A549 (cell line): ENCODE measurements at regions not wholly inside any gene's neighbourhood (a gene's known extent, or its start where the extent isn't known, plus 50 kb on each side); places are given as distances from the start of the nearest gene placed in this dataset.

Experiments
- ATAC-seq, 2 experiments: fragments of 200-7000 bp in 1 of 2; fragments of >200 bp in 1 of 2; cut with Nextera tagmentation in 1 of 2; cut with Tn5 transposase in 1 of 2; 3 replicates each; pipeline versions ENCODE4 v1.8.0 to v1.9.1; 2018 to 2020; ENCODE audit warnings: mild to moderate bottlenecking in 1 of 2, moderate library complexity in 1 of 2
- CTCF ChIA-PET: fragments of 300-600 bp; sonication (Branson Sonifier 250); formaldehyde crosslinking; extraction: SDS; loops from one replicate; lab custom pipeline; 2021; ENCODE audit warnings: antibody characterized with exemption, inconsistent platforms; lab: Yijun Ruan, JAX
- POLR2A ChIA-PET: fragments of 350-600 bp; formaldehyde crosslinking; extraction: SDS; loops from one replicate; lab custom pipeline; 2021; ENCODE audit warnings: antibody characterized with exemption, inconsistent platforms; lab: Yijun Ruan, JAX
- DNase-seq, 2 experiments: peaks; one replicate each; pipeline versions ENCODE4 v3.0.0 to v3.0.0-alpha.2; 2011 to 2016; ENCODE audit warnings: low read depth in 1 of 2, low spot score in 1 of 2
- FAIRE-seq: peaks from 2 replicates; lab custom pipeline; 2011; peaks lifted over from hg19 to GRCh38; lab: Jason Lieb, UNC
- H3K27ac ChIP-seq, 2 experiments: fragments of >200 bp; sonication (Bioruptor Twin); formaldehyde crosslinking; 3 replicates each; pipeline ENCODE4 v1.5.1; 2016 to 2017
- H3K4me1 ChIP-seq: fragments of >200 bp; sonication (Bioruptor Twin); formaldehyde crosslinking; 3 replicates; pipeline ENCODE4 v1.6.1; 2016
- H3K4me2 ChIP-seq: fragments of >200 bp; sonication (Bioruptor Twin); formaldehyde crosslinking; 3 replicates; pipeline ENCODE4 v1.6.1; 2016
- H3K4me3 ChIP-seq: fragments of >200 bp; sonication (Bioruptor Twin); formaldehyde crosslinking; 3 replicates; pipeline ENCODE4 v1.5.1; 2016
- H3K9me3 ChIP-seq: fragments of >200 bp; sonication (Bioruptor Twin); formaldehyde crosslinking; 3 replicates; pipeline ENCODE4 v1.6.1; 2016
- ATOH8 ChIP-seq: fragments of 250-450 bp; sonication (Bioruptor Pico); IDR thresholded peaks from 2 replicates; pipeline ENCODE4 v1.5.0; 2020; ENCODE audit warnings: low read depth, mild to moderate bottlenecking, moderate library complexity
- CBX8 ChIP-seq: fragments of 200-600 bp; sonication (generic); IDR thresholded peaks from 2 replicates; pipeline ENCODE4 v1.6.1; 2016
- E2F6 ChIP-seq: IDR thresholded peaks from 2 replicates; pipeline ENCODE4 v1.6.1; 2012; ENCODE audit warnings: low read depth, borderline replicate concordance
- EHMT2 ChIP-seq: fragments of 200-600 bp; sonication (generic); IDR thresholded peaks from 2 replicates; pipeline ENCODE4 v1.6.1; 2016; ENCODE audit warnings: antibody characterized with exemption, low read depth, mild to moderate bottlenecking, moderate library complexity
- ELK1 ChIP-seq: fragments of 150-350 bp; IDR thresholded peaks from 2 replicates; pipeline ENCODE4 v1.6.1; 2014; ENCODE audit warnings: low read depth, mild to moderate bottlenecking, low read length
- FOSB ChIP-seq: fragments of 250-450 bp; sonication (Bioruptor Pico); IDR thresholded peaks from 2 replicates; pipeline ENCODE4 v1.5.0; 2020; ENCODE audit warnings: mild to moderate bottlenecking, moderate library complexity
- GATA3 ChIP-seq: IDR thresholded peaks from 2 replicates; pipeline ENCODE4 v1.6.1; 2012; ENCODE audit warnings: borderline replicate concordance
- HDAC2 ChIP-seq: fragments of 200-600 bp; sonication (generic); IDR thresholded peaks from 2 replicates; pipeline ENCODE4 v1.6.1; 2016
- HOXB5 ChIP-seq: fragments of 250-450 bp; sonication (Bioruptor Pico); IDR thresholded peaks from 2 replicates; pipeline ENCODE4 v1.5.0; 2020; ENCODE audit warnings: mild to moderate bottlenecking, moderate library complexity
- JUN ChIP-seq, 2 experiments: fragments of >200 bp; sonication (Bioruptor Twin); formaldehyde crosslinking; IDR thresholded peaks; 2 replicates in 1 of 2; 3 replicates in 1 of 2; pipeline ENCODE4 v1.6.1; 2016 to 2017
- KDM5A ChIP-seq: fragments of 200-600 bp; sonication (generic); IDR thresholded peaks from 2 replicates; pipeline ENCODE4 v1.6.1; 2016; ENCODE audit warnings: antibody characterized with exemption, mild to moderate bottlenecking
- PBX3 ChIP-seq: IDR thresholded peaks from 2 replicates; pipeline ENCODE4 v1.6.1; 2012
- POLR2A ChIP-seq: IDR thresholded peaks from 2 replicates; pipeline ENCODE4 v1.6.1; 2012; ENCODE audit warnings: mild to moderate bottlenecking, low read length
- POLR2AphosphoS2 ChIP-seq: conservative IDR thresholded peaks from 2 replicates; pipeline ENCODE4 v1.6.1; 2012; ENCODE audit warnings: low read length, improper control_type of control experiment, inconsistent platforms
- RAD21 ChIP-seq, 2 experiments: fragments of >200 bp in 1 of 2; sonication (Bioruptor Twin) in 1 of 2; formaldehyde crosslinking in 1 of 2; IDR thresholded peaks in 1 of 2; conservative IDR thresholded peaks in 1 of 2; 2 replicates in 1 of 2; 3 replicates in 1 of 2; pipeline ENCODE4 v1.6.1; 2012 to 2018; ENCODE audit warnings: inconsistent platforms in 1 of 2
- RCOR1 ChIP-seq: fragments of 150-350 bp; IDR thresholded peaks from 2 replicates; pipeline ENCODE4 v1.6.1; 2014; ENCODE audit warnings: antibody characterized with exemption, low read length, low read depth
- REST ChIP-seq: fragments of 200-600 bp; sonication (generic); IDR thresholded peaks from 2 replicates; pipeline ENCODE4 v1.6.1; 2016; ENCODE audit warnings: antibody characterized with exemption, mild to moderate bottlenecking, moderate library complexity
- RFX5 ChIP-seq: fragments of 450-650 bp; IDR thresholded peaks from 2 replicates; pipeline ENCODE4 v1.7.1; 2014; ENCODE audit warnings: antibody characterized with exemption, mild to moderate bottlenecking, moderate library complexity
- TP53 ChIP-seq: fragments of 250-450 bp; sonication (Bioruptor Pico); IDR thresholded peaks from 2 replicates; pipeline ENCODE4 v1.5.0; 2021; ENCODE audit warnings: mild to moderate bottlenecking, moderate library complexity
- ZC3H11A ChIP-seq: fragments of 450-650 bp; IDR thresholded peaks from 2 replicates; pipeline ENCODE4 v1.6.1; 2014; ENCODE audit warnings: antibody characterized with exemption, mild to moderate bottlenecking
- WGBS: methylation state at CpG from one replicate; pipeline ENCODE4 v1.1.6; 2017; ENCODE audit errors: missing lambda C conversion rate; 5-methylcytosine and 5-hydroxymethylcytosine counted together

- Histone ChIP-seq H3K4me2 (no peak overlapping the region), H3K4me3 (no peak overlapping the region), H3K9me3 (no peaks in the 10 kb centered on the region), H3K27ac (peak overlapping the region; percentile 77 to 91; a peak in 5 of 6 replicates), H3K4me1 (peaks cover 21% of the 10 kb centered on the region)
- 98% methylated on average over 3 of the region's 3 CpGs for WGBS
- no peak for TF ChIP-seq POLR2A
- TF ChIP-seq POLR2AphosphoS2 = no peak
- no peak for TF ChIP-seq RFX5
- no peak for TF ChIP-seq RCOR1
- TF ChIP-seq CBX8 = no peak
- CTCF ChIA-PET = interaction anchor here (1.2 kb wide), 1 partner anchor 10 kb away, joined by 3 read pairs; no protein-coding TSS in a partner anchor
- POLR2A ChIA-PET = interaction anchor here (0.5 kb wide), 1 partner anchor 358 kb away, joined by 3 read pairs; no protein-coding TSS in a partner anchor
- ATAC-seq = no peak
- DNase-seq = no peak
- FAIRE-seq = no peak
Observed at GRCh38 chr13:34350671-34351070, 532.7 kb downstream of the RFC3 start.

GRCh38 chr13:34351134-34351533 is 533.2 kb downstream of the RFC3 start:
- ATAC-seq (no peak), FAIRE-seq (no peak), DNase-seq (no peak)
- WGBS = 78% methylated on average over 3 of the region's 3 CpGs
- Histone ChIP-seq H3K4me2 (no peak overlapping the region), H3K4me1 (peaks cover 21% of the 10 kb centered on the region), H3K4me3 (no peak overlapping the region), H3K27ac (peak overlapping the region; percentile 77 to 91; a peak in 4 of 6 replicates), H3K9me3 (no peaks in the 10 kb centered on the region)
- ChIA-PET CTCF (interaction anchor here (1.2 kb wide), 1 partner anchor 9 kb away, joined by 3 read pairs; no protein-coding TSS in a partner anchor), POLR2A (no interaction called here)
- no peak for TF ChIP-seq HOXB5

- FAIRE-seq = no peak
- no peak overlapping the region for H3K4me2 ChIP-seq
- ChIA-PET POLR2A (no interaction called here), CTCF (no interaction called here)
- TF ChIP-seq FOSB (CRISPR knock-in tag) (no peak), JUN (IDR thresholded peaks at IDR 0.05) (no peak), TP53 (no peak), KDM5A (no peak), RAD21 (conservative IDR thresholded peaks at IDR 0.05 in 1 of 2, IDR thresholded peaks at IDR 0.05 in 1 of 2) (no peak), GATA3 (no peak), HDAC2 (no peak), RFX5 (no peak), EHMT2 (no peak), ELK1 (no peak)
- no peak overlapping the region for H3K4me3 ChIP-seq
- H3K4me1 ChIP-seq = peaks cover 34% of the 10 kb centered on the region
- WGBS = 83% methylated on average over 4 of the region's 4 CpGs
- DNase-seq = no peak
- H3K9me3 ChIP-seq = no peaks in the 10 kb centered on the region
- no peak for ATAC-seq
- H3K27ac ChIP-seq = peak overlapping the region in 1 of 2 experiments; percentile 61; a peak in 3 of 6 replicates
Observed at GRCh38 chr13:34352958-34353357, 535.0 kb downstream of the RFC3 start.

GRCh38 chr13:34356686-34357434 is 538.9 kb downstream of the RFC3 start:
- H3K4me3 ChIP-seq = no peak overlapping the region
- peaks cover 31% of the 10 kb centered on the region for H3K4me1 ChIP-seq
- no peak for TF ChIP-seq ZC3H11A
- no peak for TF ChIP-seq GATA3
- TF ChIP-seq E2F6 = no peak
- no peak for TF ChIP-seq ATOH8 (CRISPR knock-in tag)
- TF ChIP-seq PBX3 = no peak
- TF ChIP-seq REST = no peak
- ChIA-PET POLR2A (no interaction called here), CTCF (interaction anchor here (0.6 to 1.5 kb wide), 3 partner anchors 9 to 607 kb away, joined by 3 to 4 read pairs (median 3); no protein-coding TSS in a partner anchor)
- peak in 1 of 2 experiments; percentile 13; a peak in 1 of 6 replicates for ATAC-seq
- 95% methylated on average over 3 of the region's 4 CpGs for WGBS
- peak overlapping the region; percentile 59 to 90 for H3K27ac ChIP-seq
- peak overlapping the region; percentile 19 for H3K4me2 ChIP-seq
- H3K9me3 ChIP-seq = no peaks in the 10 kb centered on the region
- FAIRE-seq = no peak
- no peak for DNase-seq
